HG03108 (cell line): ENCODE measurements at regions not wholly inside any gene's neighbourhood (a gene's known extent, or its start where the extent isn't known, plus 50 kb on each side); places are given as distances from the start of the nearest gene placed in this dataset.
"Not testable (repeated sequence)": the region's sequence is repeated elsewhere in the genome, so short reads cannot be mapped to it uniquely, and the experiment has no call there.

Experiments
- ATAC-seq: cut with Tn5 transposase; IDR thresholded peaks from one replicate; pipeline ENCODE4 v1.9.1; 2021; ENCODE audit warnings: moderate library complexity; ENCODE audit not compliant: unreplicated experiment

DNA sequence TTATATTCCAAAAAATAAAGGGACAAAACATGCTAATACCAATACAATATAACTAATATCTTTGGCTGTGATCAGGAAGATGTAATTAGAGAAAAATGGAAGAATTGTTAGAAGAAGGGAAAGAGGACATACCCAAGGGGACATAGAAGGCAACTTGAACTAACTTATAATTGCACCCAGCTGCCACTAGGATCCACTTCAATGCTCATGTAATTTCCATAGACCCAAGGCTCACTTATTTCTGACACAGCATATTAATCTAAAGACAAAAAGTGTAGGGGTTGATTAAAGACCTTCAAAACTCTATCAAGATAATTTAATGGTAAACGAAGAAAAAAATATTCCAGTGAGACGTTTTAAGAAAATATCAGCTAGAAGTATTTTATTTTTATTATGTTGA, 396.0 kb upstream of the ADGRB3 start:
- no peak for ATAC-seq

GRCh38 chr6:68238097-68238601, 396.9 kb upstream of the ADGRB3 start:
- ATAC-seq, result no peak

DNA sequence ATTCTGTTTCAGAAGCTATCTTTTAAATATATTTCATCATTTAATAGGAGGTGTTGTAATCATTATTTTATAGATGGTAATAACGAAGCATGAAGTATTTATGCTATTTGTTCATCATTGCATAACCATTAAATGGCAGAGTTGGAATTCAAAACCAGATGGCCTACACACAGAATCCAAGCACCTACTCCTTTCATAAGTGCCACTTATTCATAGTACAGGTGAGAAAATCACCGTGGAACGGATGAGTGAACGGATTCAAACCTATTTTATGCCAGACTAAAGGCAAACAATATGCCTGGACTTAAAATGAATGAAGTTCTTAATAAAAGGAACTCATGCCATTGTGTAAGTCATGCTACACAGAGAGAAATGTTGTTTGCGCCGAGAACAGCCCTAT, 397.9 kb upstream of the ADGRB3 start:
- no peak for ATAC-seq

DNA sequence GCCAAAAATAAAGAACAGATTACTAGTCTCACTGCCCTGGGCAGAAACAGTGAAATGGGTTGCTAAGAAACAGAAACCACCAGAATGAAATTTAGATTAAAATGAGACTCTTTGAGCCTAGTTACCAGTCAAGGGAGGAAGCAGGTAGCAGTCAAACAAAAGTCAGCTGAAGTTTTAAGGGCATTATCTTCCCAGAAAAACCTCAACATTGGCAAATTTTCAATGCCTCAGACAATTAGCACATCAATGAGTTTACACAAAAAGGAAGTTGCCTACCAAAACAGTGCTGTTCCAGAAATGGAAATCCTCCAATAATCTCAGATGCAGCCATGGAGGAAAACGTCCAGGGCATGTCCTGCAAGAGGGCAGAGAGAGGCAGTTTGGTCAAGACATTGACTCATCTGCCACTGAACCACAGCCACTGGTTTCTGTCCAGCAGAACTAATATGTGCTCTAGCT, 399.7 kb upstream of the ADGRB3 start:
- ATAC-seq, result no peak

GRCh38 chr6:68233623-68234022, 401.5 kb upstream of the ADGRB3 start:
- ATAC-seq, result no peak

DNA sequence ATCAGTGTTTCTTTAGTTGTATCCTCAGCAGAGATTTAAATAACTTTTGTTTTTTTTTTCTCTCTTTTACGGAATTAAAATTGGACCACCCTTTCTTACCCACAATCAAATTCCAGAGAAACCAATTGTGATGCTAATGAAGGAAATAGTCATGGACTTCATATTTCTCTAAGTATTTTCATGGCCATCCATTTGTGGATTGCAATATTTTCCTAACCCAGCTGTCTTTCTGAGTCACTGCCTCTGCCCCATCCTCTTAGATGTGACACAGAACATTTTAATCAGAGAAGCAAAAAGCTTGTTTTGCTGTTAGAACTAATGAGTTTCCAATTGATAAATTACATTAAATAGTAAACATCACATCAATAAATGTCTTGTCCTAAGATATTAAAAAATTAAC, 405.5 kb upstream of the ADGRB3 start:
- ATAC-seq, result no peak

DNA sequence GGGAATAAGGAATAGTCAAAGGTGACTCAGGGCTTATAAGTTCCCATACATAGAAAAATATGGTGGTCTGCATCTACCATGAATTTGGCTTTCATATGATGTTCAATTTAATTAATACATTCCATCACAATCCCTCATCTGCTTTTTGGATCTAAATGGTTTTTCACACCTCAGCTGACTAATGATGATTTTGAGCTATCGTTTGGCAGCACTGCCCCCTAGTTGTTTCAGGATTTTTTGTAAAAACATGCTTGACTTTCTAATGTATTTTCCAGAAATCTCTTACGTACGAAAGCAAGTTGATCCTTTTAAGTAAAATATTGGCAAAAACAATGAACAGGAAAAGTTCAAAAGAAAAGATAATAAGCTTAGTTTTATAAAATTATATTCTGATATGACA, 408.6 kb upstream of the ADGRB3 start:
- no peak for ATAC-seq

DNA sequence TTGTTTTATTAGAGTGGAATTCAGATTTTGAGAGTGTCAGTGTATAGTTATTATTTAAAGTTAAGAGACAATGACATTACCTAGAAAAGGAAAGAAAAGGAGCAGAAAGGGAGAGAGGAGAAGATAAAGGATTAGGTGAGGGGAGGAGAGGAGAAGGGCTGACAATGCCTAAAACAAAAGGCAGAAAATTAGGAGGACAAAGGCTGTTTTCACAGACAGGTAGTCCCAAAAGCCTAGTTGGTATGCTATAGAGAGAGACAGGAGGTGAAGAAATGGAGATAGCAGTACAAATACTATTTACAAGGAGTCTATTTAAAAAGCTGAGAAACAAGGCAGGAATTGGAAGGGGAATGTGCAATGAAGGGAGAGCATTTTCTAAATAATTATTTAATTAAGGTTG, 409.4 kb upstream of the ADGRB3 start:
- no peak for ATAC-seq

- no peak for ATAC-seq
Observed at GRCh38 chr6:68211242-68211795, 423.8 kb upstream of the ADGRB3 start.

DNA sequence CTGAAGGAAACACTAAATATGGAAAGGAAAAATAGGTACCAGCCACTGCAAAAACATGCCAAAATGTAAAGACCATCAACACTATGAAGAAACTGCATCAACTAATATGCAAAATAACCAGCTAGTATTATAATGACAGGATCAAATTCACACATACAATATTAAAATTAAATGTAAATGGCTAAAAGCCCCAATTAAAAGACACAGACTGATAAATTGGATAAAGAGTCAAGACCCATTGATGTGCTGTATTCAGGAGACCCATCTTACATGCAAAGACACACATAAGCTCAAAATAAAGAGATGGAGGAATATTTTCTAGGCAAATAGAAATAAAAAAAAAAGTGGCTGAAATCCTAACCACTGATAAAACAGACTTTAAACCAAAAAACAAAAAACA, 427.5 kb upstream of the ADGRB3 start:
- ATAC-seq, result not testable (repeated sequence)

DNA sequence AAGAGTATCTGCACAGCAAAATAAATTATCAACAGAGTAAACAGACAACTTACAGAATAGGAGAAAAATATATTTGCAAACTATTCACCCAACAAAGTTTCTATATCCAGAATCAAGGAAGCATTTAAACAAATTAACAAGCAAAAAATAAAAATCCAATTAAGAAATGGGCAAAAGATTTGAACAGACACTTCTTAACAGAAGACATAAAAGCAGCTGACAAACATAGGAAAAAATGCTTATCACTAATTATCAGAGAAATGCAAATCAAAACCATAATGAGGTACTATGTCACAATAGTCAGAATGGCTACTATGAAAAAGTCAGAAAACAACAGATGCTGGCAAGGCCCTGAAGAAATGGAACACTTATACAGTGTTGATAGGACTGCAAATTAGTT, 434.2 kb upstream of the ADGRB3 start:
- no peak for ATAC-seq

GRCh38 chr6:68197356-68197755, 437.7 kb upstream of the ADGRB3 start:
- ATAC-seq, result no peak

- no peak for ATAC-seq
Observed at GRCh38 chr6:68196645-68197044, 438.4 kb upstream of the ADGRB3 start.

DNA sequence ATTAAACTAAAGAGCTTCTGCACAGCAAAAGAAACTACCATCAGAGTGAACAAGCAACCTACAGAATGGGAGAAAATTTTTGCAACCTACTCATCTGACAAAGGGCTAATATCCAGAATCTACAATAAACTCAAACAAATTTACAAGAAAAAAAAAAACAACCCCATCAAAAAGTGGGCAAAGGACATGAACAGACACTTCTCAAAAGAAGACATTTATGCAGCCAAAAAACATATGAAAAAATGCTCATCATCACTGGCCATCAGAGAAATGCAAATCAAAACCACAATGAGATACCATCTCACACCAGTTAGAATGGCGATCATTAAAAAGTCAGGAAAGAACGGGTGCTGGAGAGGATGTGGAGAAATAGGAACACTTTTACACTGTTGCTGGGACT, 439.3 kb upstream of the ADGRB3 start:
- ATAC-seq, result not testable (repeated sequence)

GRCh38 chr6:68194846-68195478, 440.1 kb upstream of the ADGRB3 start:
- no peak for ATAC-seq

DNA sequence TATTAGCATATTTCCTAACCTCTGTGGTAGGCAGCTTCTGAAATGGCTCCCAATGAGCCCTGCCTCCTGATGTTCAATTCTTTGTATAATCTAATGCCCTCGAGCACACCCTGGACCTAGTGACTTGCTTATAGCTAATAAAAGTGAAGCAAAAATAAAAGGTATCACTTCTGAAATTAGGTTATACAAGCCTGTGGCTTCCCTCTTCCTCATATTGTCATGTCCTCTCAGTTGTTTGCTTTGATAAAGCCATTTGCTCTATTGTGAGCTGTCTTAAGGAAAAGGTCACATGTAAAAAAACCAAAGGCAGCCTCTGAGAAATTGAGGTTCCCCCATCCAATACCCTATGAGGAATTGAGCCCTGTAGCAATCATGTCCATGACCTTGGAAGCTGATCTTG, 442.1 kb upstream of the ADGRB3 start:
- no peak for ATAC-seq

GRCh38 chr6:68189217-68189815, 445.8 kb upstream of the ADGRB3 start:
- no peak for ATAC-seq

GRCh38 chr6:68186870-68187269, 448.2 kb upstream of the ADGRB3 start:
- ATAC-seq, result no peak

- no peak for ATAC-seq
Observed at GRCh38 chr6:68182386-68182785, 452.7 kb upstream of the ADGRB3 start.

- ATAC-seq, result not testable (repeated sequence)
Observed at GRCh38 chr6:68181027-68181426, 454.1 kb upstream of the ADGRB3 start.

- ATAC-seq, result no peak
Observed at GRCh38 chr6:68173616-68174015, 461.5 kb upstream of the ADGRB3 start.

GRCh38 chr6:68169922-68170321, 465.2 kb upstream of the ADGRB3 start:
- no peak for ATAC-seq
